ENCODE measurements at regions not wholly inside any gene's neighbourhood (a gene's known extent, or its start where the extent isn't known, plus 50 kb on each side); places are given as distances from the start of the nearest gene placed in this dataset.

DNA sequence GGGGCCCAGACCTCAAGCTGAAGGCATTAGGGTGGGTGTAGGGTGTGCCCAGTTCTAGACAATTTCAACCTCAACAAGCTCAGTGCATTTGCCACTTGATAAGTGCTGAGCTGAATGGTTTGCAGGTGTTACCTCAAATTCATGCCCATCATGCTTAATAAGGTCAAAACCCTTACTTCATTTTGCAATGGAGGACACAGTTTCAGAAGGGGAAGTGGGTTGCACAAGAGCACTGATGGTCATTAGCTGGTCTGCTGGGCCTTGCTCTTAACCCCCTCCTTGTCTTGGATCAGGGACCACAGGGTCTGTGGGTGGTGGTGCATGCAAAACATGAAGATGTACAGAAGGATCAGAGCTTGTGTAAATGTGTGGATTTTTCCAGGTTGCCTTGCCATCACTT lies 71.0 kb upstream of the SIRPA start:
- no peak overlapping the region for H3K27ac ChIP-seq
- no peak overlapping the region for H3K4me3 ChIP-seq
- DNase-seq (no peak), ATAC-seq (peak in 1 of 2 donors; percentile 36)
- no peaks in the 10 kb centered on the region for H3K36me3 ChIP-seq
- intact Hi-C loops (cut with DNase I): no loop called here
- H3K4me1 ChIP-seq: peaks cover 36% of the 10 kb centered on the region
- peaks cover 10% of the 10 kb centered on the region for H3K27me3 ChIP-seq (ENCODE audit: low read depth)
- TF ChIP-seq, protein P1, sequence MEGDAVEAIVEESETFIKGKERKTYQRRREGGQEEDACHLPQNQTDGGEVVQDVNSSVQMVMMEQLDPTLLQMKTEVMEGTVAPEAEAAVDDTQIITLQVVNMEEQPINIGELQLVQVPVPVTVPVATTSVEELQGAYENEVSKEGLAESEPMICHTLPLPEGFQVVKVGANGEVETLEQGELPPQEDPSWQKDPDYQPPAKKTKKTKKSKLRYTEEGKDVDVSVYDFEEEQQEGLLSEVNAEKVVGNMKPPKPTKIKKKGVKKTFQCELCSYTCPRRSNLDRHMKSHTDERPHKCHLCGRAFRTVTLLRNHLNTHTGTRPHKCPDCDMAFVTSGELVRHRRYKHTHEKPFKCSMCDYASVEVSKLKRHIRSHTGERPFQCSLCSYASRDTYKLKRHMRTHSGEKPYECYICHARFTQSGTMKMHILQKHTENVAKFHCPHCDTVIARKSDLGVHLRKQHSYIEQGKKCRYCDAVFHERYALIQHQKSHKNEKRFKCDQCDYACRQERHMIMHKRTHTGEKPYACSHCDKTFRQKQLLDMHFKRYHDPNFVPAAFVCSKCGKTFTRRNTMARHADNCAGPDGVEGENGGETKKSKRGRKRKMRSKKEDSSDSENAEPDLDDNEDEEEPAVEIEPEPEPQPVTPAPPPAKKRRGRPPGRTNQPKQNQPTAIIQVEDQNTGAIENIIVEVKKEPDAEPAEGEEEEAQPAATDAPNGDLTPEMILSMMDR (IDR thresholded peaks at IDR 0.05): no peak
- H3K9me3 ChIP-seq: peaks cover 10% of the 10 kb centered on the region

DNA sequence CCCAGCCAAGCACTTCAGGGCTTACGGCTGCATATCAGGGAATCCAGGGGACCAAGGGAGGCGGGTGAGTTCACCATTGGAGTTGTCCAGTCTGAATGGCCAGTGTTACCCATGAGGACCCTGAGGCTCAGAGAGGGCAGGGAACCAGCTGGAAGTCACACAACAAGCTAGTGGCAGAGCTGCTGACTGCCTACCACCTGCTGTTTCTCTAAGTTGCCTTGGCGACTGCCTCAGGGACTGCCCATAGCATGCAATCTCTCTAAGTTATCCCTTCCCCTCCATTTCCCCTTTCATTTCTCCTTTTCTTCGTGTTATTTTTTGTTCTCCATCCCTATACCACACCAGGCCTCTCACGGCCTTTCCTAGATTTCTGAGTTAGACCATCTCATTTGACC lies 71.8 kb upstream of the SIRPA start:
- intact Hi-C loops (cut with DNase I): no loop called here
- H3K4me3 ChIP-seq: no peak overlapping the region
- H3K36me3 ChIP-seq: no peaks in the 10 kb centered on the region
- H3K27ac ChIP-seq: peak overlapping the region; percentile 36
- ATAC-seq (no peak), DNase-seq (no peak)
- peaks cover 10% of the 10 kb centered on the region for H3K27me3 ChIP-seq (ENCODE audit: low read depth)
- H3K4me1 ChIP-seq: peaks cover 42% of the 10 kb centered on the region
- peaks cover 10% of the 10 kb centered on the region for H3K9me3 ChIP-seq
- TF ChIP-seq, protein P1 (IDR thresholded peaks at IDR 0.05): no peak

DNA sequence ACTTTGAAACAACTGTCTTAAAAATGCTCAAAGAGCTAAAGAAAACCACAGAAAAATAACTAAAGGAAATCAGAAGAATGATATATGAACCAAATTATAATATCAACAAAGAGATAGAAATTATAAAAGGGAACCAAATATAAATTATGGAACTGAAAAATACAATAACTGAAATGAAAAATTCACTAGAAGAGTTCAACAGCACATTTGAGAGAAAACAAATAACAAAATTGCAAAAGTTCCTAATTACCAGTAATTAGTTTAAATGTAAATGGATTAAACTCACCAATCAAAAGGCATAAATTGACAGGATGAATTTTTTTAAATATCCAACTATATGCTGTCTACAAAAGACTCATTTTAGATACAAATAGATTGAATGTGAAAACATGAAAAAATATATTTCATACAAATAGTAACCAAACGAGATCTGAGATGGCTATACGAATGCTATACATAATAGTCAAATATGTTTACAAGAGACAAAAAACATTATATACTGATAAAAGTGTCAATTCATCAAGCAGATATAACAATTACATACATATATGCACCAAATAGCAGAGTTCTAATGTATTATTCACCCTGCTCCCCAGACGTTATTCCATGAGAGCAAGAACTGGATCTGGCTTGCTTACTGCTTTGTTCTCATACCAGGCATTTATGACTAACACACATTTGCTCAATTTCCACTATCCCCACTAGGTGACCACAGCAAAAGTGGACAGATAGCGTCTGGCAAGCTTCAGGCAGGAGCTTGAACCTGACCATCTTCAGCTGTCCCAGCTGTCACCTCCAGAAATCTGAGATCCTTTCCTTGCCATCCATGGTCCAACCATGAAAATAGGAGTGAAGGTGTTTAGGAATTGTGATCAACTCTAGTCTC lies 72.4 kb upstream of the SIRPA start:
- Histone ChIP-seq H3K4me3 (no peak overlapping the region), H3K27me3 (ENCODE audit: low read depth) (peaks cover 10% of the 10 kb centered on the region), H3K27ac (peak overlapping the region; percentile 36), H3K9me3 (peaks cover 10% of the 10 kb centered on the region), H3K4me1 (peaks cover 39% of the 10 kb centered on the region), H3K36me3 (no peaks in the 10 kb centered on the region)
- TF ChIP-seq, protein P1 (IDR thresholded peaks at IDR 0.05): no peak
- ATAC-seq: no peak
- intact Hi-C loops (cut with DNase I): no loop called here
- no peak for DNase-seq

DNA sequence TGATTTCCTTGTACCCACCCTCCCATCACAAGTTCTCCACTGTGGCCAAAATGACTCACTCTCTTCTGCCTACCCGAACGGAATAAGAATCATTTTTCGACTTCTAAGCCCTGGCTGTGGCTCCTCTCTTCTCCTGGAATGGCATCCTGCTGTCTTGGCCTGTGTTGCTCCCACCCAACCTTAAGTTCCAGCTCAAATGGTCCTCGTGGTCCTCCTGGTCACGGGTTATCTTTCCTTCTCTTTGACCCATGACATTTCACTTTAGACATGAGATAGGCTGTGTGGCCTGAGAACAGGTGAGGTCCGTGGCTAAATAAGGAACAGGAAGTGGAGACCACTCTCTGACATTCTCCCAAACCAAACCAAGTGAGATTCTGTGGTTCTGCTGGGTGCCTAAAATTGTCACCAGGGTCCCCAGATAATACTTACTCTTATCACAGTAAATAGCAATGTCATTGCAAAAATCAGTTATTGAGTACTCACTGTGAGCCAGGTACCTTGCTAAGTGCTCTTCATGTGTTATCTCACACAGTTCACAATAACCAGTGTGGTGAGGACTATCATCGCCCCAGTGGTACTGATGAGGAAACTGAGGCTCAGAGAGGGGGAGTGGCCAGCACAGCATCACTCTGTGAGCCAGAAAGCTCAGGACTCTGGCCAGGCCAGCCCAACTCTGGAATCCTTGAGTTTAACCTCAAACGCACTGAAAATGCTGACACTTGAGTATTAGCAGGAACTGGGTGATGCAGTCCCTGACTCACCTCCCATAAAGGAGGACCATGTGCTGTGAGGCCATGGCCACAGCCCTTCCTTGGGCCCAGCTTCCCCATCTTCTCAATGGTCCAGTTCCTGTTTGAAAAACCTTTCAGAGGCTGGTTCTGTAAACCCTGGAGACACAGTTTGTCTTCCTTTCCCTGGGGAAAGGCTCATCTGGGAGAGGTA lies 74.8 kb upstream of the SIRPA start:
- Histone ChIP-seq H3K36me3 (no peaks in the 10 kb centered on the region), H3K27me3 (ENCODE audit: low read depth) (peaks cover 10% of the 10 kb centered on the region), H3K27ac (peak overlapping the region; percentile 70), H3K9me3 (peaks cover 10% of the 10 kb centered on the region), H3K4me1 (peaks cover 54% of the 10 kb centered on the region), H3K4me3 (no peak overlapping the region)
- TF ChIP-seq, protein P1 (IDR thresholded peaks at IDR 0.05): no peak
- DNase-seq (peak; percentile 70), ATAC-seq (peak; percentile 72 to 86)
- intact Hi-C loops (cut with DNase I): no loop called here

DNA sequence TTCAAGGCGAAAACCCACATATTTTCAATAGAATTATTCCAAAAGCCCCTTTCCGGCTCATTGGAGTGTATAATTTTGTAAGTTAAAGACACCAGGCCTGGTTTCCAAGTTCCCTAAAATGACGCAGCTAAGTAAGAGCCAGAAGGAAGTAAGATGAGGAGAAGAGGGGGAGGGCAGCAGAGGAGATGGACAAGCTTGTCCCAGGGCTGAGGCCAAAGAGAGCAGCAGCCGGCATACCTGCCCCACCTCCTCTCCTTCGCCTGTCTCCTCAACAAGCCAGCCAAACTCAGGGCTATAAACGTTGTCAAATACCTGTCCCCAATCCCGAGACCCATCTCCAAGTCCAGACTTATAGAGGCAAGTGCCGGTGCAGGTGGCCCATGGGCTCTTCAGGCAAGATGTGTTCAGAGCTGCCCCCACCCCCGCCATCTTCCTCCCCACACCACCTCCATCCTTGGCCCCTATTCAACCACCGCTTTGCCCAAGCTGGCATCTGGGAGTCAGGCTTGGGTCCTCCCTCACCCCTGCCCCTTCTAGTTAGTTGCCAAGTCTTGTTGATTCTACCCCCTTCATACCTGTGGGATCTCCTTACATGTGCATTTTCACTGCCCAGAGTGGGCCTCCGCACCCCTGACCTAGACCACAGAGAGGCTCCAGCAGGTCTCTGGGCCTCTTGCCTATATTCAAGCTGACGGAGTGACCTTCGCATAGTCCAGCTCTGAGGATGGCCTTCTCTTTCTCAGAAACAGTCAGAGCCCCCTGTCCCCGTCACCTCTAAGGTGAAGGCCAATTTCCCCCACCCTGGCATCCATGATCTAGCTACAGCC lies 75.7 kb upstream of the SIRPA start:
- H3K4me3 ChIP-seq: no peak overlapping the region
- H3K9me3 ChIP-seq: peaks cover 10% of the 10 kb centered on the region
- DNase-seq (no peak), ATAC-seq (peak; percentile 45 to 57)
- TF ChIP-seq, protein P1 (IDR thresholded peaks at IDR 0.05): no peak
- peaks cover 10% of the 10 kb centered on the region for H3K27me3 ChIP-seq (ENCODE audit: low read depth)
- intact Hi-C loops (cut with DNase I): no loop called here
- peaks cover 46% of the 10 kb centered on the region for H3K4me1 ChIP-seq
- peak overlapping the region; percentile 70 for H3K27ac ChIP-seq
- H3K36me3 ChIP-seq: no peaks in the 10 kb centered on the region
